Occipital lobe (tissue), 1 donor: ENCODE measurements at regions not wholly inside any gene's neighbourhood (a gene's known extent, or its start where the extent isn't known, plus 50 kb on each side); places are given as distances from the start of the nearest gene placed in this dataset.
"Not testable (repeated sequence)": the region's sequence is repeated elsewhere in the genome, so short reads cannot be mapped to it uniquely, and the experiment has no call there.

Experiments used
- DNase-seq: peaks from one replicate; lab custom pipeline; 2025; lab: John Stamatoyannopoulos, UW

DNA sequence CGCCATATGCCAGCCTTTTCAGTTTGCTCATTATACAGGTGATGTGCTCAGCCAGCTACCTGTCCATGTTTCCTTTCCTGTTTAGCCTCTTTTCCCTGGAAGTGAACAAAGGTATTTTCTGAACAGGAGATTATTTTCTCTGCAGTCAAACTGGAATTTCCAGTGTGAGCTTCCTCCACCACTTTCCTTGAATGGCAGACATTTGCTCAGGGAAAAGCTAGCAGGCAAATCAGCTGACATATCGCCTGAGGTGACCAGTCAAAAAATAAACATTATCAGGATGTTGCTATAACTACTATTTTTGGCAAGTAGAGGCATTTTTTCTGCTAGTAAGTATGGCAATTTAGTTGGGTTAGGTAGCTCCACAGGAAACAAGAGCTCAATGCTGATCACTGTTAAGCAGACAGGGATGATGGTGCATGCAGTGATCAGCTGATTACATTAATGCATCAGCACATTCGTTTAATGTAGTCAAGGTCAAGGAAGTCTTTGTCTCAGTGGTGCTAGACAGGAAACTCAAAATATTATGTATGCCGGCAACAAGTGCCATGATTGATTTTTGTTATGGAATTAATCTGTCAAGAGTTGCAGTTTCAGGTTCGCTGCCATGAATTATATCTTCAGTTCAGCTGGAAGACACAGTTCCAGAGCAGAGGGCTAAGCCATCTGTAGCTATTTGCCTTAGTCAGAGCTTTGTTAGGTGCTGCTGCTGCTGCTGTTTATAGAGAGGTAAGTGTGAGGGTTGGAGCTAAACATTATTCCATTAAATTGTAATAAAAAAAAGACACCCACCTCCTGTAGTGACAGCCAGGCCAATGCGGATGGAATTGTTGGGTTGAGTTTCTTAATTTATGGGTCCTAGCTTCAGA is 179.7 kb upstream of the ST6GALNAC5 start:
- DNase-seq, result no peak

DNA sequence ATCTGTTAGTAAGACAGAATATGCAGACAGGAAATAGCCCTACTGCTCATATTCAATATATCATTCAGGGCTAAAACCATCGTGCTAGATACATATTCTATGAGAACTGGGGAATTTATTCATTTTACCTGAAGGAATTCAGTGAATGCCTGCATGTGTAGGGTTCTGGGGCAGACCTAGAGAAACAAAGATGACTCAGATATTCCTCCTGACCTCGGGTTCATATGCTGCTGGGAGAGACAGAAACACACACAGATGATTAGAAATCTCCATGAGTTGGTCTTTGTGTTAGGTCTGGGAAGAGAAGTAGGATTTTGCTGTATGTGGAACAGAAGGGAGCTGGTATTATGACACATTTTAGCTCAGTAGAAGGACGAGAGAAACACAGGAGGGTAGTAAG is 176.5 kb upstream of the ST6GALNAC5 start:
- no peak for DNase-seq

DNA sequence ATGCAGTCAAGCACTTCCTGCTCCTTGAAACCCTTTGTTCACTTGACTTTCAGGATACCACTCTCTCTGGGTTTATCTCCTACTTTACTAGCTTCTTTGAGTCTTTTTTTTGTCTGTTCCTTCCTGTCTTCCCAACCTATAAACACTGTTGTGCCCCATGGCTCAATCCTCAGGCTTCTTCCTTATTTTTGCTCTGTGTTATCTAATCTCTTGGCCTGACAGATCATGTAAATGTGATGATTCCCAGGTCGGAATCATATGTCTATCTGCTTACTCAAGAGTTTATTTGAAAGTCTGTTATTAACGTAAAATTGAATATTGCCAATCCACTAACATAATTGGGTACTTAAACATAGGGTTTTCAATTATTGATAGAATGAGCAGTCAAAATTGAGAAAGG is 171.7 kb upstream of the ST6GALNAC5 start:
- no peak for DNase-seq

DNA sequence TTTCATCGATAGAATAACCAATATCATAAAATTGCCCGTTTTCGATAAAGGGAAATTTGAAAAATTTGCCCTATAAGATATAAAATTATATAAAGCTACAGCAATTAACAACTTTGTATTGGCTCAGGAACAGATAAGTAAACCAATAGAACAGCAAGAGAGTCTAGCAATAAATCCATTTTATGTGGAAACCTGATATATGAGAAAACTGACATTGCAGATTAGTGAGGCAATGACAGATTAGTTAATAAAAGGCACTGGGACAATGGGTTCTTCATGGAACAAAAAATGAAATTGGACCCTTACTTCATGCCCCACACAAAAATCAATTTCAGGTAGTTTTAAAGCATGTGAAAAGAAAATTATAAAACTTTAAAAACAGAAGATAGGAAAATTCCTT is 169.9 kb upstream of the ST6GALNAC5 start:
- DNase-seq, result no peak

DNA sequence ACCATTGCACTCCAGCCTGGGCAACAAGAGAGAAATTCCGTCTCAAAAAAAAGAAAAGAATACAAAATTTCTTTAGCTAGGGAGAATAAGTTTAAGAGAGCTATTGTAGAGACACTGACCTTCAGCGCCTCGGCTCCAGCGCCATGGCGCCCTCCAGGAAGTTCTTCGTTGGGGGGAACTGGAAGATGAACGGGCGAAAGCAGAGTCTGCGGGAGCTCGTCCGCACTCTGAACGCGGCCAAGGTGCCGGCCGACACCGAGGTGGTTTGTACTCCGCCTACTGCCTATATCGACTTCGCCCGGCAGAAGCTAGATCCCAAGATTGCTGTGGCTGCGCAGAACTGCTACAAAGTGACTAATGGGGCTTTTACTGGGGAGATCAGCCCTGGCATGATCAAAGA is 167.6 kb upstream of the ST6GALNAC5 start:
- not testable (repeated sequence) for DNase-seq

DNA sequence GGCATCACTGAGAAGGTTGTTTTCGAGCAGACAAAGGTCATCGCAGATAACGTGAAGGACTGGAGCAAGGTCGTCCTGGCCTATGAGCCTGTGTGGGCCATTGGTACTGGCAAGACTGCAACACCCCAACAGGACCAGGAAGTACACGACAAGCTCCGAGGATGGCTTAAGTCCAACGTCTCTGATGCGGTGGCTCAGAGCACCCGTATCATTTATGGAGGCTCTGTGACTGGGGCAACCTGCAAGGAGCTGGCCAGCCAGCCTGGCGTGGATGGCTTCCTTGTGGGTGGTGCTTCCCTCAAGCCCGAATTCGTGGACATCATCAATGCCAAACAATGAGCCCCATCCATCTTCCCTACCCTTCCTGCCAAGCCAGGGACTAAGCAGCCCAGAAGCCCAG is 167.1 kb upstream of the ST6GALNAC5 start:
- not testable (repeated sequence) for DNase-seq

DNA sequence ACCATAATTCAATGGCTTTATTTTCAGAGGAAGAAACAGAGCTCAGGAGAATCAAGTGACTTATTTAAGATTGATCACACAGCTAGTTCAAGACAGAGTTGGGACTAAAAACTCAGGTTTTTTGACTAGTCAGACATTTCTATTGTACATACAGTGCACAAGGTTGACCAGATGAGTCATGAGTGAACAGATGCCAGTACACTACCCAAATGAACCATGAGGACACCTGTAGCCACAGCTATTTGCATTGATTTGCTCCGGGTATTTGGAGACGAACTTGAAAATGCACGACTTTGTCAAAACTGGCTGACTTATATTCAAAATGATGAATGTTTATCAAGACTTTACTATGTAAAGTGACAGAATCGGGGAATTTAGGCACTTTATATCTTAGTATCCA is 161.7 kb upstream of the ST6GALNAC5 start:
- DNase-seq, result no peak

DNA sequence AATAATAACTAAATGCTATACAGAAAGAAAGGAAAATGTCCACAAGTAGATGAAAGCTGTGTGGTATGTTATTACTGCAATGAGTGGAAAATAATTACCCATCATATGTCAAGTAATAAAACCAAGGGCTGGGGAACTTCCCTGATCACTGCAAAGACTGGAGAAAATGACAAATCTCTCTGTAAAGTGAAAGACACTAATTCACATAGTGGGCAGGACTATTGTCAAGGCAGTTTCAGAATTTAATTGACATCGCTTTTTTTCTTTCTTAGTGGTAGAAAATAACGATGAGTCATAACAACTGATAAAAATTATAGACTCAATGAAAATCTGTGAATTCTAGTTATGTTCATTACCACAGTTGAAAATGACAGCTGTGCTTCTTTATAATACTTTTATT is 153.7 kb upstream of the ST6GALNAC5 start:
- no peak for DNase-seq

DNA sequence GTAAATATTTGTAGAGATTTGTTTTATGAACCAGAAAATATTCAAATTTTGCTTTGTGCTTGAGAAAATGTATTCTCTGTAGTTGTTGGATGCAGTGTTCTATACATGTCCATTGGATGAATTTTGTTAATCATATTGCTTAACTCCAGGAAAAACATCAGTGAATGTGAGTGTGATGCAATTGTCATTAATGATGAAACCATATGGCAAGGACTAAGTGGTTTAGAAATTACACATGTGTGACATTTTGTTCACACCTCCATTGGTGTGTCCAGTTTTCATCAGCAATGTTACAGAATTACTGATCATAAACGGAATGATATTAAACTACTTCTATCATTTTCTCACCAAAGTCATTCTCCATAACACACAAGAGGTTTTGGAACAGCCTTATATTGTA is 151.8 kb upstream of the ST6GALNAC5 start:
- no peak for DNase-seq

DNA sequence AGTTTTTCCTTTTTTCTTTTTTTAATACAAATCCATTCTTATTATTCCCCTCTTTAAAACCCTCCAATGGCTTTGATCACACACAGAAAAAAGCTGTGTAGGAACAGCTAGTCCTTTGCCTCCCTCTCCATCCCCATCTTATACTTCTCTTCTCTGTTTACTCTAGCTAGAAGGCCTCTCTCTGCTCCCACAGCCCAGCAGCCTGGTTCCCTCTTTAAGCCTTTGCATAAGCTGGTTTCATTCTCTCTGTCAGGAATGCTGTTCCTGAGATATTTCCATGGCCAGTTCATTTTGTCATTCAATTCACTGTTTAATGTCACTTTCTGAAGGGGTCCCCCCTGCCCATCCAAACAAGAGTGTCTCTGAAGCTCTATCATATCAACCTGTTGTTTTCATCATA is 143.3 kb upstream of the ST6GALNAC5 start:
- DNase-seq, result no peak

DNA sequence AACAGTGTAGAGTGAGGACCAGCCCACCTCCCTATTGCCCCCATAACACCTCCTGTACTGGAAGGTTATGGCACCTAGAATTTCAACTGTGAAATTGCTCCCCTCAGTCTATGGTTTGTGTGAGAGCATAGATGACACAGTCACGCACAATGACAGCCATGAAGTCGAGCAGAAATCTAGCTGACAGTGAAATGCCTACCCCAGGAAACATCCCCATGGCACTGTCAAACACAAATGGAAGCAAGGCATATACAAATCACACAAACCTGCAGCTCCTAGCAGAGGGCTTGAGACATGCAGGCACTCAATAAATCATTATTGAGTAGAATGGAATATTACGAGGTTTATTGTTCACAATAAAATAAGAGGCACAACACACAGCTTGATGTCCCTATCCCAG is 142.5 kb upstream of the ST6GALNAC5 start:
- no peak for DNase-seq

DNA sequence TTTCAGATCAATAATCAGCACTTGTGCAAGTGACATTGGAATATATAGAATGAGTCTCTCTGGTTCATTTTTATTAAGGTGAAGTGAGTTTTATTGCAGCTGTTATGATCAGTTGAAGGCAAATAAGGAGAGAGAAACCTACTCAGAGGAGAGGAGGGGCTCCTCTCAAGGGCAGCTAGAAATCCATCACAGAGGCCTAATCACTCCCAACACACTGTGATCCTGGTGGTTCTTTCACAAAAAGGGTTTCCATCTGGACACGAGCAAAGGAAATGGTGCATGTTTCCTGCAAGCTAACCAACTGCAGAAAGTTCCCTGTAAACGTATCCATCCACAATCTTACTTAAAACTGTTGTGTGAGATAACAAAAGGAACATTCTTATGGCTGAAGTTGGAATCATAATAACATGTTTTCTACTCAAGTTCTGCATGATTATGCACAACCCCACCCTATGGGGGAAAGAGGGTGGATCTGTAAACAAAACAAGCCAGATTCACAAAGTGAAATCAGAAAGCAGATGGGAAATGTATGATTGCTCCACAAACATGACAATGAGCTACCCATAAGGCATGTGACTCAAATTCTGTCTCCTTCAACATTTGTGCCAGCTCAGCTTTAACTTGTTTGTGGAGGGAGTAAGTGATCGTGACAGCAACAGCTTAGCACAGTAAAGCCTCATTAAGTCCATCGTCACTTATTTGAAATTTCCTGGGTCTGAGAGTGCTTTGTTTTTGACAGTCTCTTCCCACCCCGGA is 141.2 kb upstream of the ST6GALNAC5 start:
- no peak for DNase-seq

DNA sequence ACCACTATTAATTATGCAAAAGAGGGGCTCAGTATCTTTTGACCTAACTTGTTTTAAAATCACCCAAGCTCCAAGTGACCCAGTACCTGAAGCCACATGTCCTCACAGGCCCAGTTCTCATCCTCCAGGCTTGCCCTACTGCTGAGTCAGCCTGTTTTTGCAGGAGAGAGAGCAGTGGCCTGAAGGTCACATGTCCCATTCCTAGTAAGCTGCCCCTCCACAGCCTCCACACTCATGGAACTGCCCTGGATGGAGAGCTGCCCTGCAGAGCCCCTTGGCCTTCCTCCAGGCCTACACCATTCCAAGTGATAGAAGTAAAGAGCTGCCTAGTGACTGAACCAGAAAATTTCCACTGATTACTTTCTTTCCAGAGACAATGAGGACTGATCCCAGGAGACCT is 139.8 kb upstream of the ST6GALNAC5 start:
- DNase-seq, result no peak

DNA sequence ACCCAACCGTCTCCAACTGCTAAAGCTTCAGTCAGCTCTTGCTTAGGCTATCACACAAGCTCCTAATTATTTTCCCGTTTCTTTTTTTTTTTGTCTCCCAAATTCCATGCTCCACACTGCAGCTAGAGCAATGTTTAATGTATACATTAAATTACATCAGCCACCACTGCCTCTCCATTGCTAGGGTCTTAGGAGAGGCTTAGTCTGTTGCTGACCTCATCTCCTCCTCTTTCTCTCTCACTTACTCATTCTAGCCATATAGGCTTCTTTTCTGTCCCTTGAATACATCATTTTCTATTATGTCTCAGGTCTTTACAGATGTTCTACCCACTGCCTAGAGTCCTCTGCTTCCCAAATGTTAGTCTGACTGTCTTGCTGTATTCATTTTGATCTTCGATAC is 138.1 kb upstream of the ST6GALNAC5 start:
- no peak for DNase-seq

DNA sequence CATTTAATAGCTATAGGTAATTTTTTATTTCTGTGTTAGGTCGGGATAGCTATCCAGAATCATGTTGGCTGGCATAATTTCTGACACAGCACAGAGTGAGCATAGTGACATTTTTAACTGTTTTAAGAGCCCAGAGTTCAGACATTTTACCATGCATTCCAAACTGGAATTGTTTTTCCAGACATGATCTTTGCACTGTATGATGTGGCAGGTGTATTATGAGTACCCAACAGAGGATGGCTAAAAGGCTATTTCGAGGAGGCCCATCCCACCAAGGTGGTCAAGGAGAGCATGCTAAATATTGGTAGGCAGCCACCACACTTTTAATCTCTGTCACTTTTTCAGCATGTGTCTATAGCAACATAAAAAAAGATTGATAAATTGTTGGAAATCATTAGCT is 137.3 kb upstream of the ST6GALNAC5 start:
- no peak for DNase-seq

DNA sequence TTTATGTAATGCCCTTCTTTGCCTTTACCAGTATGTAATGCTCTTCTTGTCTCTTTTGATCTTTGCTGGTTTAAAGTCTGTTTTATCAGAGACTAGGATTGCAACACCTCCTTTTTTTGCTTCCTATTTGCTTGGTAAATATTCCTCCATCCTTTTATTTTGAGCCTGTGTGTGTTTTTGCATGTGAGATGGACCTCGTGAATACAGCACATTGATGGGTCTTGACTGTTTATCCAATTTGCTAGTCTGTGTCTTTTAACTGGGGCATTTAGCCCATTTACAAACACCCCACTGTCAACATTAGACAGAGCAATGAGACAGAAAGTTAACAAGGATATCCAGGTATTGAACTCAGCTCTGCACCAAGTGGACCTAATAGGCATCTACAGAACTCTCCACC is 128.9 kb upstream of the ST6GALNAC5 start:
- DNase-seq, result not testable (repeated sequence)

DNA sequence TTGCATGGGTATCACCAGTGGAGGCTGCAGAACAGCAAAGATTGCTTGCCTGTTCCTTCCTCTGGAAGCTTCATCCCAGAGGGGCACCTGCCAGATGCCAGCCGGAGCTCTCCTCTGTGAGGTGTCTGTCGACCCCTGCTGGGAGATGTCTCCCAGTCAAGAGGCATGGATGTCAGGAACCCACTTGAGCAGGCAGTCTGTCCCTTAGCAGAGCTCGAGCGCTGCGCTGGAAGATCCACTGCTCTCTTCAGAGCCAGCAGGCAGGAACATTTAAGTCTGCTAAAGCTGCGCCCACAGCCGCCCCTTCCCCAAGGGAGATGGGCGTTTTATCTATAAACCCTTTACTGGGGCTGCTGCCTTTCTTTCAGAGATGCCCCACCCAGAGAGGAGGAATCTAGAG is 126.3 kb upstream of the ST6GALNAC5 start:
- DNase-seq, result not testable (repeated sequence)

DNA sequence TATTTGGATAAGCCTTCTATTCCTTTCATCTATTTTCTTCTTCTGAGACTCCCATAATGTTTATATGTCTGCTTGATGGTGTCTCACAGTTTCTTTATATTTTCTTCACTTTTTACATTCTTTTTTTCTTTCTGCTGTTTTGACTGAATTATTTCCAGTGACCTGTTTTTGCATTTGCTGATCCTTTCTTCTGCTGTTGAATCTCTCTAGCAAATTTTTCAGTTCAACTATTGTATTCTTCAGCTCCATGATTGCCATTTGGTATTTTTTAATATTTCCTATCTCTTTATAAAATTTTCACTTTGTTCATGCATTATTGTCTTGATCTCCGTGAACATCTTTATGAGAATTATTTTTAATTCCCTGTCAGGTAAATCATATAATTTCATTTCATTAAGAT is 122.3 kb upstream of the ST6GALNAC5 start:
- no peak for DNase-seq

DNA sequence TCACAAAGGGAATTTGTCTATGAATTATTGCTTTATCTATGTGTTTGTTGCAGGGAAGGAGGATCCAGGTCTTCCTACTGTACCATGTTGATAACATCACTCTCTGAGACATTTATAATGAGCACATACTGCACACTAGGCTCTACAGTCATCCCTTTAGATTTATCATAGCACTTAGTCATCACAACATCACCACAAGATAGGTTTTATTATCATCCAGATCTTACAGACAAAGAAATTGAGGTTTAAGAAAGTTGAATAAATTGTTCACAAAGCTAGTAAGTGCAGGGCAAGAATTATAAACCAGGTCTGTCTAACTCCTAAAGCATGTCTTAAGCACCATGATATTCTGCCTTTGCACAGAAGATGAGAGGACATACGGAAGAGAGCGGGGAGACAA is 121.1 kb upstream of the ST6GALNAC5 start:
- DNase-seq, result no peak

DNA sequence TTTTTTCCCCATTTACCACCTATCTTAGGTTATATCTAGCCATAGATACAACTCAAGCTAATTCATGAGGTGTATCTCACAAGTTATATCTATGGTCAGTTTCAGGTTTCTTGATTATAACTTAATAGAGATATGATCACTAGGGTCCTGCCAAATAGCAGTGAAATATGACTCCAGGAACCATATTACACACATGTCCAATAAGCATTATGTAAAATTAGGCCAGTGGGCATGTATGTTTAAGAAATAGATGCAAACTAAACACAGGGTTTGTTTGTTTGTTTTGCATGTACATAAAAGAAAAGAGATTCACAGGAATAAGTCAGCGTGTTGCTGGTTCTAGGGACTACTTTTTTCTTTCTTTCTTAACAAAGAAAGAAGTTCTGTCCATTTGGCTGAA is 112.5 kb upstream of the ST6GALNAC5 start:
- DNase-seq, result no peak

DNA sequence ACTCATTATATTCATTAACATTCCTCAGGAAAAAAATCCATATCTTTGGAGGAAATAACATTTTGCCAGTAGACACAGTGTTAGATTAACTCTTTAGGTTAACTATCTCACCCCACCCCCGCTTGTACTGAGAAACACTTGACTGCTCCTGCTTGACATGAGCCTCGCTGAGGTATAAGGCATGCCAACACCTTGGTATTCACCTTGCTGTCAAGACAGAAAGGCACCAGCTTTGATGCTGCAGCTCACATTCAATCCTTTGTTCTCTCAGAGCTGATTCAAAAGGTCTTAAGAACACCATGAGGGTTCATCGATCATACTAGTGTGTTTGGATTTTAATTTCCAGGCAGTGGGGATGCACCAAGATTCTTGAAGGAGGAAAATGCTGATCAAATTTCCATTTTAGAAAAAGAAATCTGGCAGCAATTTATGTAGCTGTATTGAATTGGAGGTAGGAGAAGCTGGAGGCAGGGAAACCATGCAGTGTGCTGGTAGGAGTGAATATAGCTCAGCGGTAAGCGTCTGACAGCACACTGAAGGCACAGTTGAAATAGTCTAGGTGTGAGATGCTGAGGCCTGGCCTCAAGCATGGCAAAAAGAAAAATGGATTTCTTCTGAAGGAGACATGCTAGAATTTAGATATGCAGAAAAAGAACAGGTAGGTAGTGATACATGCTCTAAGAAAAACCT is 108.0 kb upstream of the ST6GALNAC5 start:
- no peak for DNase-seq

DNA sequence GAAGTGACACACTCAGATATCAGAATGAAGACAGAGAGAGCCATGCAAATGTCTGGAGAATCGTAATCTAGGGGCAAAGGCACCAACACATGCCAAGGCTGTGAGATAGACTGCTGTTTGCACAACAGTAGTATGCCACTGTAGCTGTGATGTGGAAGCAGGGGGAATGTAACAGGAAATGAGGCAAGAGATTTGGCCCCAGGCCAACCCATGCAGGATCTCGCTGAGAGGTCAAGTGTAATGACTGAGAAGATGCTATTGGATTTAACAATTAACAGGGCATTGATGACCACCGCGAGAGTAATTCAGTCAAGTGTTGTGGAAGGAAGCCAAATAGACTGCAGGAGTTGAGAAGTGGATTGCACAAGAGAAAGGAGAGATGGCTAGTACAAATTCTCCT is 107.3 kb upstream of the ST6GALNAC5 start:
- DNase-seq, result no peak
